Heart right ventricle (tissue), 16 donors: ENCODE measurements at regions not wholly inside any gene's neighbourhood (a gene's known extent, or its start where the extent isn't known, plus 50 kb on each side); places are given as distances from the start of the nearest gene placed in this dataset.

ENCODE experiments used
- ATAC-seq, 8 donors: fragments of 200-7000 bp; cut with Tn5 transposase; one replicate each; pipeline ENCODE4 v1.9.1; 2020; ENCODE audit warnings: mild to moderate bottlenecking in 8 of 8, moderate library complexity in 8 of 8, moderate number of reproducible peaks in 1 of 8
- DNase-seq, 2 donors: peaks; one replicate each; pipeline ENCODE4 v3.0.0-alpha.2; 2020
- H3K27ac ChIP-seq, 10 donors: fragments of 200-600 bp; sonication (generic) in 2 of 10; one replicate each; pipeline versions ENCODE4 v1.5.0 to v1.8.0; 2020 to 2022; ENCODE audit warnings: mild to moderate bottlenecking in 3 of 10
- H3K27me3 ChIP-seq, 7 donors: fragments of 200-600 bp; one replicate each; pipeline ENCODE4 v1.8.0; 2021 to 2022; ENCODE audit warnings: mild to moderate bottlenecking in 2 of 7
- H3K36me3 ChIP-seq, 9 donors: fragments of 200-600 bp; sonication (generic) in 1 of 9; one replicate each; pipeline versions ENCODE4 v1.5.0 to v1.8.0; 2020 to 2022; ENCODE audit warnings: mild to moderate bottlenecking in 2 of 9
- H3K4me1 ChIP-seq, 9 donors: fragments of 200-600 bp; sonication (generic) in 1 of 9; one replicate each; pipeline versions ENCODE4 v1.5.0 to v1.8.0; 2020 to 2022; ENCODE audit warnings: mild to moderate bottlenecking in 4 of 9
- H3K4me3 ChIP-seq, 10 donors: fragments of 200-600 bp; sonication (generic) in 2 of 10; one replicate each; pipeline versions ENCODE4 v1.5.0 to v1.8.0; 2020 to 2022; ENCODE audit warnings: mild to moderate bottlenecking in 7 of 10, moderate library complexity in 2 of 10
- H3K9me3 ChIP-seq, 11 donors: fragments of 200-600 bp in 10 of 11; sonication (generic) in 2 of 11; one replicate each; pipeline versions ENCODE4 v1.5.0 to v1.8.0; 2013 to 2022; ENCODE audit warnings: mild to moderate bottlenecking in 2 of 11, control low read depth in 1 of 11, moderate library complexity in 1 of 11
- CTCF ChIP-seq, 9 donors: fragments of 200-600 bp; sonication (generic) in 2 of 9; IDR thresholded peaks; one replicate each; pipeline versions ENCODE4 v1.5.0 to v1.8.0; 2021 to 2022; ENCODE audit warnings: antibody characterized with exemption in 9 of 9, mild to moderate bottlenecking in 5 of 9, moderate library complexity in 1 of 9
- WGBS, 2 donors: extraction: QIAGEN DNeasy Blood & Tissue Kit; methylation state at CpG; one replicate each; pipeline ENCODE4 v1.1.7; 2013; ENCODE audit warnings: inconsistent platforms in 1 of 2; 5-methylcytosine and 5-hydroxymethylcytosine counted together
- intact Hi-C, 10 donors: fragments of 100-400 bp; cut with DNase I; formaldehyde crosslinking; loops; one replicate each; pipeline versions ENCODE4 v1.11.1 to v1.14.2; 2022
- donor health status: Arrhythmogenic right ventricular cardiomyopathy.
- donor health status: ischemic (EF 13 %, LVEDD 7.1; RV severe dilation, severe dysfunction).
- donor health status: healthy with polysubstance abuse.
- donor health status: DM: no; HTN: yes; CAD: no.
- donor health status: DM: no; HTN: no; CAD: no.
- donor health status: ischemic (EF 25% LVEDD 6.9; RV normal size, moderate dysfunction).
- donor health status: ischemic (EF 25% LVEDD 5.7; RV mildly dilated, moderate dysfunction).
- donor health status: healthy.
- donor health status: DM: yes; HTN: yes; CAD: no.
- donor health status: Ischemic cardiomyopathy.
- donor health status: ischemic (EF 35%, LVEDD 5.7; RV mildly dilated, moderate dysfunction).
- donor health status: nonischemic (EF 11% LVEDD 7.7; RV severe dilation, severe dysfunction).
- donor health status: DM: yes; HTN: yes; CAD: no.
- donor health status: PGD.
- donor health status: ischemic (EF 29% LVEDD 5.4; RV normal size, mild dysfunction).
- donor health status: nonischemic (EF 23%, LVEDD 6.1; RV moderate dilation, normal function).

GRCh38 chr5:38164776-38165399 lies 93.5 kb upstream of the EGFLAM start:
- intact Hi-C loops: no loop called here
- ATAC-seq (no peak), DNase-seq (no peak)
- no peaks in the 10 kb centered on the region for H3K36me3 ChIP-seq
- H3K4me3 ChIP-seq: no peak overlapping the region
- WGBS, 2 donors: 53 to 65% methylated on average over 4 of the region's 4 CpGs
- peaks cover 0 to 11% (median 0%) of the 10 kb centered on the region in 9 donors for H3K4me1 ChIP-seq
- no peak for TF ChIP-seq CTCF (IDR thresholded peaks at IDR 0.05)
- H3K9me3 ChIP-seq: no peaks in the 10 kb centered on the region
- no peak overlapping the region for H3K27ac ChIP-seq
- no peaks in the 10 kb centered on the region for H3K27me3 ChIP-seq

- ATAC-seq: no peak
These were observed 94.6 kb upstream of the EGFLAM start for GRCh38 chr5:38163636-38164237.

GRCh38 chr5:38162625-38163024 lies 95.7 kb upstream of the EGFLAM start:
- Histone ChIP-seq H3K4me1 (peaks cover 0 to 5% (median 0%) of the 10 kb centered on the region in 9 donors), H3K4me3 (no peak overlapping the region), H3K27me3 (no peaks in the 10 kb centered on the region), H3K36me3 (no peaks in the 10 kb centered on the region), H3K27ac (no peak overlapping the region), H3K9me3 (no peaks in the 10 kb centered on the region)
- ATAC-seq (no peak), DNase-seq (no peak)
- no peak for TF ChIP-seq CTCF (IDR thresholded peaks at IDR 0.05)
- intact Hi-C loops: no loop called here
- 79 to 89% methylated on average over 4 of the region's 4 CpGs for WGBS, 2 donors

More at GRCh38 chr5:38163636-38164237, 94.6 kb upstream of the EGFLAM start:
- intact Hi-C loops: no loop called here
- H3K36me3 ChIP-seq: no peaks in the 10 kb centered on the region
- H3K4me1 ChIP-seq: peaks cover 0 to 11% (median 0%) of the 10 kb centered on the region in 9 donors
- H3K27ac ChIP-seq: no peak overlapping the region
- 57 to 72% methylated on average over 4 of the region's 4 CpGs for WGBS, 2 donors
- TF ChIP-seq CTCF (IDR thresholded peaks at IDR 0.05): no peak
- H3K27me3 ChIP-seq: no peaks in the 10 kb centered on the region
- H3K4me3 ChIP-seq: no peak overlapping the region
- no peaks in the 10 kb centered on the region for H3K9me3 ChIP-seq
- no peak for DNase-seq

GRCh38 chr5:38157024-38157423 lies 101.3 kb upstream of the EGFLAM start:
- no peaks in the 10 kb centered on the region for H3K9me3 ChIP-seq
- DNase-seq (no peak), ATAC-seq (no peak)
- intact Hi-C loops: loop anchor here in 1 of 10 donors (10.0 kb wide), 1 partner anchor 1178 kb away; no protein-coding TSS in a partner anchor
- WGBS, 2 donors: 45 to 64% methylated on average over 2 of the region's 2 CpGs
- no peak for TF ChIP-seq CTCF (IDR thresholded peaks at IDR 0.05)
- no peak overlapping the region for H3K4me3 ChIP-seq
- peaks cover 0 to 5% (median 2%) of the 10 kb centered on the region in 7 donors for H3K27me3 ChIP-seq
- H3K4me1 ChIP-seq: no peaks in the 10 kb centered on the region
- H3K27ac ChIP-seq: no peak overlapping the region
- H3K36me3 ChIP-seq: no peaks in the 10 kb centered on the region
